Activated naive CD4-positive, alpha-beta T cell treated with anti-CD3 and anti-CD28 coated beads, Interleukin-2, amount 50 U/mL, for 24 hours (primary cell): ENCODE measurements at regions not wholly inside any gene's neighbourhood (a gene's known extent, or its start where the extent isn't known, plus 50 kb on each side); places are given as distances from the start of the nearest gene placed in this dataset.

Experiments used
- H3K27ac Mint-ChIP-seq: one replicate; pipeline ENCODE4 v1.8.0; 2021; ENCODE audit warnings: mild to moderate bottlenecking, mixed read lengths
- H3K27me3 Mint-ChIP-seq: one replicate; pipeline ENCODE4 v1.8.0; 2021; ENCODE audit warnings: mixed read lengths
- H3K36me3 Mint-ChIP-seq: one replicate; pipeline ENCODE4 v1.8.0; 2021; ENCODE audit warnings: mixed read lengths
- H3K4me1 Mint-ChIP-seq: one replicate; pipeline ENCODE4 v1.8.0; 2021; ENCODE audit warnings: mixed read lengths
- H3K4me3 Mint-ChIP-seq: one replicate; pipeline ENCODE4 v1.8.0; 2021; ENCODE audit warnings: mild to moderate bottlenecking, mixed read lengths
- H3K9me3 Mint-ChIP-seq: one replicate; pipeline ENCODE4 v1.8.0; 2021; ENCODE audit warnings: mixed read lengths

DNA sequence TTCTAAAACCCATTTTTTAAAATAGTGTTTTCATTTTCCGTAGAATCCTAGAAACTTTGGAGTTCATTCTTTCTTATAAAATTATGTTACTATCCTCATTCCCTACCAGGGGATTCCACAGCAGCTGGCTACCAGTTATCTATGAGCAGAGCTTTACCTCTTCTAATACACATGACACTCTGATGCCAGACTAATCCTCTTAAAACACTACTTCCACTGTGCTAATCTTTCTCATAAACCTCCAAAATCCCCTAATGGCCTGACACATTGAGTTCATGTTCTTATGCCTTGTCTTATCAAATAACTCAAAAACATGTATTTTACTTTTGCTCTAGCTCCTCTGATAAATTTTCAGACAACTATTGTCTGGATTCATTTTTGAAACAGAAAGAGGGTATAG lies 633.6 kb upstream of the FTMT start:
- no peak overlapping the region for H3K4me3 Mint-ChIP-seq
- H3K36me3 Mint-ChIP-seq: no peaks in the 10 kb centered on the region
- H3K9me3 Mint-ChIP-seq: peaks cover 9% of the 10 kb centered on the region
- no peaks in the 10 kb centered on the region for H3K4me1 Mint-ChIP-seq
- no peak overlapping the region for H3K27ac Mint-ChIP-seq
- H3K27me3 Mint-ChIP-seq: no peaks in the 10 kb centered on the region

GRCh38 chr5:121221483-121221882 lies 630.2 kb upstream of the FTMT start:
- H3K27me3 Mint-ChIP-seq: no peaks in the 10 kb centered on the region
- no peak overlapping the region for H3K27ac Mint-ChIP-seq

DNA sequence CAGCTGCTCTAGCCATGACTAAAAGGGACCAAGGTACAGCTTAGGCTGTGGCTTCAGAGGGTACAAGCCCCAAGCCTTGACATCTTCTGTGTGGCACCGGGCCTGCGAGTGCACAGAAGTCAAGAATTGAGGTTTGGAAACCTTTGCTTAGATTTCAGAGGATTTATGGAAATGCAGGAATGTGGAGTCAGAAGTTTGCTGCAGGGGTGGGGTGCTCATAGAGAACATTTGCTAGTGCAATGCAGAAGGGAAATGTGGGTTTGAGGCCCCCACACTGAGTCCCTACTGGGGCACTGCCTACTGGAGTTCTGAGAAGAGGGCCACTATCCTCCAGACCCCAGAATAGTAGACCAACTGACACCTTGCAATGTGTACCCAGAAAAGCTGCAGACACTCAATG lies 624.9 kb upstream of the FTMT start:
- no peaks in the 10 kb centered on the region for H3K27me3 Mint-ChIP-seq
- H3K4me1 Mint-ChIP-seq: no peaks in the 10 kb centered on the region
- H3K9me3 Mint-ChIP-seq: peaks cover 11% of the 10 kb centered on the region
- no peak overlapping the region for H3K27ac Mint-ChIP-seq
- H3K36me3 Mint-ChIP-seq: no peaks in the 10 kb centered on the region
- no peak overlapping the region for H3K4me3 Mint-ChIP-seq

More at GRCh38 chr5:121221483-121221882, 630.2 kb upstream of the FTMT start:
- Mint-ChIP-seq H3K4me1 (no peaks in the 10 kb centered on the region), H3K36me3 (no peaks in the 10 kb centered on the region), H3K4me3 (no peak overlapping the region), H3K9me3 (peaks cover 2% of the 10 kb centered on the region)

DNA sequence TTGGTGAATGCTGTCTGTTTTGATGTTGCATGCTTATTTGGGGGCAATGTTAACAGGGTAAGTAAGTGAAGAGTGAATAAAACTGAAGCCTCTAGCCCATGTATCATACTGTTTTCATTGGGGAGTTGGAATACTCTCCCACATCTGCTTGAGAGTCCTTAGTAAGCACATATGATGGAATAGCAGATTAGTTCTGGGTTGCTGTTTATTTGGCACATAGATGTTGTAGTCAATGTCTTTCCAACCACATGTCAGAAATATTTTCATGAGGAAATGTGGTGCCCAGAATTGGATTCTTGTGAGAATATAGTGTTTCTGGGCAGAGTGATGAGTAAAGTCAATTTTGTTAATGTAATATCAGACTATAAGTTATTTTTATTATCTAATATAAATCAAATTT lies 611.7 kb upstream of the FTMT start:
- no peaks in the 10 kb centered on the region for H3K27me3 Mint-ChIP-seq
- no peak overlapping the region for H3K4me3 Mint-ChIP-seq

DNA sequence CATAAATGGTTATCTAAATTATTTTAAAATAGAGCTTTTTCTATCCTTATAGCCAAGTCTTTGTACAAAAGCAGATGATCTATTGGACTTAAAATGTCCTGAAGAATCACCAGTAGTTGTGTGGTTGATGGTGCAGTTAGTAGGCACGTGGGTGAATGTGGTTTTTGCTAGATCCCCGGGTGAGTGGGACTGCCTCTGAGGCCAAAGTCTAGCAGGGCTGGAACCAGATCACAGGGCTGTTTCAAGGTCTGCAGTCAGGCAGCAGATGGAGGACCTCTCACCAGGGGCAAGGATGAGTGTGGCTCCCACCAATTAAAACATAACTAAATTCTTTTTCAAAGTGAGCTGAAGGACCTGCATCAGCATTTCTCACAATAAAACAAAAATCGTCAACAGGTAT lies 604.7 kb upstream of the FTMT start:
- no peak overlapping the region for H3K4me3 Mint-ChIP-seq
- H3K4me1 Mint-ChIP-seq: no peaks in the 10 kb centered on the region
- no peaks in the 10 kb centered on the region for H3K36me3 Mint-ChIP-seq

More for the DNA sequence above, 611.7 kb upstream of the FTMT start:
- peaks cover 9% of the 10 kb centered on the region for H3K9me3 Mint-ChIP-seq
- no peaks in the 10 kb centered on the region for H3K36me3 Mint-ChIP-seq
- H3K4me1 Mint-ChIP-seq: no peaks in the 10 kb centered on the region
- no peak overlapping the region for H3K27ac Mint-ChIP-seq

DNA sequence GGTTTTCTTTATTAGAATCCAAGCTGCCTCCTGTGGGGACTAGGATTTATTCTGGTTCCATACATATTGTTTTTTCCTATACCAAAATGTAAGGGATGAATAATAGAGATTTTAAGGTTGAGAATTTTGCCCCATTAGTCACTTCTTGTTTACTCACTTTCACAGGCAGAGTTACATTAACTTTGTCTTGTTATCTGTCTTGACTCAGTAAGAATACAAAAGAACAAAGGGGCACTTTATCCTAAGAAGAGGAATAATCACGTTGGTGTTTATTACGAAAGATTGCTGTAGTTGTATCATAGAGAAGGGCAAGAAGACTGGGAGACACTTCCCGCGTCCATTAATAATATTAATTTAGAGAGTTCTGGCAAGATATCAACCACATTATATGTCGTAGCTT lies 599.7 kb upstream of the FTMT start:
- no peak overlapping the region for H3K4me3 Mint-ChIP-seq
- no peaks in the 10 kb centered on the region for H3K4me1 Mint-ChIP-seq
- no peaks in the 10 kb centered on the region for H3K36me3 Mint-ChIP-seq
- no peaks in the 10 kb centered on the region for H3K9me3 Mint-ChIP-seq
- no peak overlapping the region for H3K27ac Mint-ChIP-seq
- no peaks in the 10 kb centered on the region for H3K27me3 Mint-ChIP-seq

More for the DNA sequence above, 604.7 kb upstream of the FTMT start:
- H3K27me3 Mint-ChIP-seq: no peaks in the 10 kb centered on the region
- H3K27ac Mint-ChIP-seq: no peak overlapping the region
- no peaks in the 10 kb centered on the region for H3K9me3 Mint-ChIP-seq

- Mint-ChIP-seq H3K27me3 (no peaks in the 10 kb centered on the region), H3K4me3 (no peak overlapping the region), H3K9me3 (peaks cover 6% of the 10 kb centered on the region), H3K27ac (no peak overlapping the region), H3K36me3 (no peaks in the 10 kb centered on the region), H3K4me1 (no peaks in the 10 kb centered on the region)
Observed at GRCh38 chr5:121257621-121258020, 594.1 kb upstream of the FTMT start.

DNA sequence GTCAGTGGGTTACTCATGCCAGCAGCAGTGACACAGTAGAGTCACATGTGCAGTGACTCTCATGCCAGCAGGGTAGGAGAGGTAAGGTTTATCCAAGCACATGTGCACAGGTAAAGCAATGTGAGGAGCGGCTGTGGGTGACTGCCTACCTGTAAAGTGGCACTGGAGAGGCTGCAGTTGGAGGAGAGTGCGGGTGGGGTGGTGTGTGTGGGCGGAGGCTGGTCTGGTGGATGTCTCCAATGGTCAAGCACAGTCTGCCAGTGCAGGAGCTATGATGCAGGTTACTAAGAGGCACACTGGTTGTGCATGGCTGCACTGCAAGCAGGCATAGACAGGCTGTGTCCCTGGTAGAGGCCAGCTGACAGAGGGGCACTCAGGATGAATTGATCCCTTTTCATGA lies 588.2 kb upstream of the FTMT start:
- H3K36me3 Mint-ChIP-seq: no peaks in the 10 kb centered on the region
- no peak overlapping the region for H3K4me3 Mint-ChIP-seq

DNA sequence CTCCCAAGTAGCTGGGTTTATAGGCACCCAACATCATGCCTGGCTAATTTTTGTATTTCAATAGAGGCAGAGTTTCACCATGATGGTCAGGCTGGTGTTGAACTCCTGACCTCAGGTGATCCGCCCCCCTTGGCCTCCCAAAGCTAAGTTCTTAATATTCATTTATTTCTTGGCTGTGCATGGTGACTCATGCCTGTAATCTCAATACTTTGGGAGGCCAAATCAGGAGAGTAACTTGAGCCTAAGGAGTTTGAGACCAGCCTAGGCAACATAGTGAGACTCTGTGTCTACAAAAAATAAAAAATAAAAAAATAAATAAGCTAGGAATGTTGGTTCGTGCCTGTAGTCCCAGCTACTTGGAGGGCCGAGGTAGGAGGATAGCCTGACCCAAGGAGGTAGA lies 587.1 kb upstream of the FTMT start:
- H3K4me1 Mint-ChIP-seq: no peaks in the 10 kb centered on the region
- H3K9me3 Mint-ChIP-seq: peaks cover 12% of the 10 kb centered on the region
- H3K27ac Mint-ChIP-seq: no peak overlapping the region
- no peaks in the 10 kb centered on the region for H3K36me3 Mint-ChIP-seq
- H3K4me3 Mint-ChIP-seq: no peak overlapping the region
- no peaks in the 10 kb centered on the region for H3K27me3 Mint-ChIP-seq

More for the DNA sequence above, 588.2 kb upstream of the FTMT start:
- H3K27me3 Mint-ChIP-seq: no peaks in the 10 kb centered on the region
- peaks cover 12% of the 10 kb centered on the region for H3K9me3 Mint-ChIP-seq
- H3K4me1 Mint-ChIP-seq: no peaks in the 10 kb centered on the region
- no peak overlapping the region for H3K27ac Mint-ChIP-seq

DNA sequence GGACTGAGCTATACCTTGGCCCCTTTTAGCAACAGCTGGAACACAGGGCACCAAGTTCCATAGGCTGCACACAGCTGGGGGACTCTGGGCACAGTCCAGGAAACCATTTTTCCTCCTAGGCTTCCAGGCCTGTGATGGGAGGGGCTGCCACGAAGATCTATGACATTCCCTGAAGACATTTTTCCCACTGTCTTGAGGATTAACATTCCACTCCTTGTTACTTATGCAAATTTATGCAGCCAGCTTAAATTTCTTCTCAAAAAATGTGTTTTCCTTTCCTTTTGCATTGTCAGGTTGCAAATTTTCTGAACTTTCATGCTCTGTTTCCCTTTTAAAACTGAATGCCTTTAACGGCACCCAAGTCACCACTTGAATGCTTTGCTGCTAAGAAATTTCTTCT lies 580.1 kb upstream of the FTMT start:
- H3K27ac Mint-ChIP-seq: no peak overlapping the region
- H3K27me3 Mint-ChIP-seq: no peaks in the 10 kb centered on the region
- no peaks in the 10 kb centered on the region for H3K4me1 Mint-ChIP-seq
- H3K9me3 Mint-ChIP-seq: peaks cover 12% of the 10 kb centered on the region
- no peak overlapping the region for H3K4me3 Mint-ChIP-seq
- no peaks in the 10 kb centered on the region for H3K36me3 Mint-ChIP-seq

GRCh38 chr5:121273833-121274433 lies 577.7 kb upstream of the FTMT start:
- no peaks in the 10 kb centered on the region for H3K36me3 Mint-ChIP-seq
- H3K27ac Mint-ChIP-seq: no peak overlapping the region

DNA sequence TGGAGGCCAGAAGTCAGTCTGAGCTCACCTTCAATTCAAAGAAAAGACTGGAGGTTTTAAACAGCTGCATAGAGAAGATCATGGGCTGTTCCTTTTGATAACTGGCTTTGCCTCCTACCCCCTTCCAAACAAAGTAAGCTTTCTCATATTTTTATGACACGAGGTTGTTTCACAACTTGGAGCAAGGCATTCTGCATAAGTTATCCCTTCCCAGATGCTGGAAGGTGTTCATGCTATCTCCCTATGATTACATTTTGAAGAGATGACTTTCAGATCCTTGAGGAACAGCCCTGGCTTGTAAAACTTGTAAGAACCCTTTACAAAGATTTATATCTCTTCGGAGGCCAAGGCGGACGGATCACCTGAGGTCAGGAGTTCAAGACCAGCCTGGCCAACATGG lies 571.9 kb upstream of the FTMT start:
- Mint-ChIP-seq H3K9me3 (no peaks in the 10 kb centered on the region), H3K4me3 (no peak overlapping the region), H3K36me3 (no peaks in the 10 kb centered on the region), H3K4me1 (no peaks in the 10 kb centered on the region), H3K27me3 (no peaks in the 10 kb centered on the region), H3K27ac (no peak overlapping the region)

More at GRCh38 chr5:121273833-121274433, 577.7 kb upstream of the FTMT start:
- Mint-ChIP-seq H3K9me3 (peaks cover 6% of the 10 kb centered on the region), H3K4me1 (no peaks in the 10 kb centered on the region), H3K27me3 (no peaks in the 10 kb centered on the region), H3K4me3 (no peak overlapping the region)

GRCh38 chr5:121285801-121286521 lies 565.7 kb upstream of the FTMT start:
- Mint-ChIP-seq H3K9me3 (peaks cover 2% of the 10 kb centered on the region), H3K27ac (no peak overlapping the region), H3K27me3 (no peaks in the 10 kb centered on the region), H3K4me1 (no peaks in the 10 kb centered on the region), H3K4me3 (no peak overlapping the region), H3K36me3 (no peaks in the 10 kb centered on the region)

GRCh38 chr5:121288781-121289180 lies 562.9 kb upstream of the FTMT start:
- Mint-ChIP-seq H3K27me3 (no peaks in the 10 kb centered on the region), H3K36me3 (no peaks in the 10 kb centered on the region), H3K4me3 (no peak overlapping the region), H3K9me3 (peaks cover 6% of the 10 kb centered on the region), H3K4me1 (no peaks in the 10 kb centered on the region), H3K27ac (no peak overlapping the region)

GRCh38 chr5:121292664-121293063 lies 559.0 kb upstream of the FTMT start:
- Mint-ChIP-seq H3K27me3 (no peaks in the 10 kb centered on the region), H3K27ac (no peak overlapping the region), H3K9me3 (peaks cover 11% of the 10 kb centered on the region), H3K4me1 (no peaks in the 10 kb centered on the region), H3K36me3 (no peaks in the 10 kb centered on the region), H3K4me3 (no peak overlapping the region)

- Mint-ChIP-seq H3K4me3 (no peak overlapping the region), H3K4me1 (no peaks in the 10 kb centered on the region), H3K9me3 (peaks cover 5% of the 10 kb centered on the region), H3K36me3 (no peaks in the 10 kb centered on the region), H3K27ac (no peak overlapping the region), H3K27me3 (no peaks in the 10 kb centered on the region)
Observed at GRCh38 chr5:121296356-121296755, 555.3 kb upstream of the FTMT start.

DNA sequence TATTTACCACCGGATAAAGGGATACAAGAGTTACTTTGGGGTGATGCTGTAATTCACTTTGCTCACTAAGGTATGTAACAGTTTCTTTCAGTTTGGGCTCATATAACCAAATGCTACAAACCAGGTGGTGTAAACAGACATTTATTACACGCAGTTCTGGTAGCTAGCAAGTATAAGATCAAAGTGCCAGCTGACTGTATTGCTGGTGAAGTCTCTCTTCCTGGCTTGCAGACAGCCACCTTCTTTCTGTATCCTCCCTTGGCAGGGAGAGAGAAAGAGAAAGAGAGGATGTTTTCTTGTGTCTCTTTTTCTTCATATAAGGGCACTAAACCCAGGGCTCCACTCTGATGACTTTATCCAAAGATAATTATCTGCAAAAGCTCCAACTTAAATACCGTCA lies 552.5 kb upstream of the FTMT start:
- Mint-ChIP-seq H3K27me3 (no peaks in the 10 kb centered on the region), H3K36me3 (no peaks in the 10 kb centered on the region), H3K4me1 (no peaks in the 10 kb centered on the region), H3K9me3 (peaks cover 5% of the 10 kb centered on the region), H3K27ac (no peak overlapping the region), H3K4me3 (no peak overlapping the region)
